ENCODE measurements at regions not wholly inside any gene's neighbourhood (a gene's known extent, or its start where the extent isn't known, plus 50 kb on each side); places are given as distances from the start of the nearest gene placed in this dataset.
"Not testable (repeated sequence)": the region's sequence is repeated elsewhere in the genome, so short reads cannot be mapped to it uniquely, and the experiment has no call there.

DNA sequence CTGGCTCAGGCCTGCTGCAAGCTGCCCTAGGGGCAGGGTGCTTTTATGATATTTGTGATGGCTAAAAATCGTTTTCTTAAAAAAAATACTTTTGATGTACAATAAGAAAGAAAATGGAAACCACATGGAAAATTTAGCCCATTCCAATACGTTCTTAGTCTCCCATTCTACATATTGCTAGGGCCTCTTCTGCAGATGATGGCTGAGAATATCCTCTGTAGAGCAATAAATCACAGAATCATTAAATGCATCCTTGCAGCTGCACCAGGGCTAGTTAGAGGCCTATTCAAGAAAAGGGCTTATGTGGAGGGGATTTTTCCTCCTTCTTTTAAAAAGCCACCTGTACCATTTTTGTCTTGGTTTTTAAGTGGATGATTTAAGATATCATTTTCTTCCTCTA lies 97.6 kb upstream of the C1GALT1C1 start:
- intact Hi-C loops (cut with micrococcal nuclease), result no loop called here
- DNase-seq, result no peak
- ATAC-seq, result no peak

DNA sequence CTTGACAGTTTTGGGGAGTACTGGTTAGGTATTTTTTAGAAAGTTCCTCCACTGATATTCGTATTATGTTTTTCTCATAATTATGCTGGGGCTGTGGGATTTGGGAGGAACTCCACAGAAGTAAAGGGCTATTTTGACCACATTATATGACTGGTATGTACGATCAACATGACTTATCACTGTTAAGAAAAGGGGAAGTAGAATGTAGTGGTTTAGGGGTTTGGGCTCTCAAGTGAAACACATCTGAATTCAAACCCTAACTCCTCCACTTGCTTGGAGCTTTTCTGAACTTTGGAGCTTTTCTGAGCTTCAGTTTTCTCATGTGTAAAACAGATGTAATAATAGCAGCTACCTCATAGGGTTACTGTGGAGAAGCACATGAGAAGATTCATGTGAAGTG lies 96.4 kb upstream of the C1GALT1C1 start:
- no peak for DNase-seq
- ATAC-seq, result no peak
- intact Hi-C loops (cut with micrococcal nuclease), result no loop called here

DNA sequence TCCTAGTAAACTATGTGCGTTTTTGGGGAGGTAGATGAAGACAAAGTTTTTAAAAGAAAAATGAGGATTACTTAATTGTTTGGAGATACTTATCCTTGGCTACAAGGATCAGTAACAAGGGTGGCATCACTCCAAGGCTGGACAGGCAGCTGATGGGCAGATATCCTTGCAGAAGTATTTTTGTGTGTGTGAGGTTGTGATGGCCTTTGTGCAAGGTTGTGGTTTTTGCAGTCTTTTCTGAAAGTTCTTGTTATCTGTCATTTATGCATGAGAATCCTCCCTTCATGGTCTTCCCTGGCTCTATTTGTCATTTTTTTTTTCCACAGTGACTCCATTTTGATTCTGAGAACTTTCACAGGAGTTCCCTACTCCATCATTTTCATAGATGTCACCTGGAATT lies 96.0 kb upstream of the C1GALT1C1 start:
- no peak for ATAC-seq
- DNase-seq, result no peak
- intact Hi-C loops (cut with micrococcal nuclease), result no loop called here

GRCh38 chrX:120719622-120720021 lies 89.8 kb upstream of the C1GALT1C1 start:
- ATAC-seq (no peak), DNase-seq (no peak)
- intact Hi-C loops (cut with micrococcal nuclease), result no loop called here

DNA sequence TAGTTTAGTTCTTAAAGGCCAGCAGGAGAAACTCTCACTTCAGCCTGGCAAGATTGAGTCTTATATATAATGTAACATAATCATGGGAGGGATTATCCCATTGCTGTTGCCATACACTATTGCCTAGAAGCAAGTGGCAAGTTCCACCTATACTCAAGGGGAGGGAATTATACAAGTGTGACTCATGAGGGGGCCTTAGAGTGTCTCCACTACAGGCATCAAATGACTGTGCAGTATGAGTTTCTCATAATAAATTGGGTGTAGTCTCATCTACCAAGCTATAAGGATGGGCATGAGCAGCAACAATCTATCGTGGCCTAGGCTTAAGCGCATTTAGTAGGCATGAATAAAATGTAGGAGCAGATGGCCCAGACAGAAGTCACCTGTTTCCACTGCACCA lies 89.1 kb upstream of the C1GALT1C1 start:
- intact Hi-C loops (cut with micrococcal nuclease), result no loop called here
- DNase-seq (no peak), ATAC-seq (no peak)

DNA sequence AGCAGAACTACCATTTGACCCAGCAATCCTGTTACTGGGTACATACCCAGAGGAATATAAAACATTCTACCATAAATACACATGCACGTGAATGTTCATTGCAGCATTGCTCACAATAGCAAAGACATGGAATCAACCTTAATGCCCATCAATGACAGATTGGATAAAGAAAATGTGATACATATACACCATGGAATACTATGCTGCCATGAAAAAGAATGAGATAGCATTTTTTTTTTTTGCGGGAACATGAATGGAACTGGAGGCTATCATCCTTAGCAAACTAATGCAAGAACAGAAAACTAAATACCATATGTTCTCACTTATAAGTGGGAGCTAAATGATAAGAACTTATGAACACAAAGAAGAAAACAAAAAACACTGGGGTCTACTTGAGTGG lies 72.5 kb upstream of the C1GALT1C1 start:
- ATAC-seq; DNase-seq; intact Hi-C loops (cut with micrococcal nuclease): not testable (repeated sequence)

DNA sequence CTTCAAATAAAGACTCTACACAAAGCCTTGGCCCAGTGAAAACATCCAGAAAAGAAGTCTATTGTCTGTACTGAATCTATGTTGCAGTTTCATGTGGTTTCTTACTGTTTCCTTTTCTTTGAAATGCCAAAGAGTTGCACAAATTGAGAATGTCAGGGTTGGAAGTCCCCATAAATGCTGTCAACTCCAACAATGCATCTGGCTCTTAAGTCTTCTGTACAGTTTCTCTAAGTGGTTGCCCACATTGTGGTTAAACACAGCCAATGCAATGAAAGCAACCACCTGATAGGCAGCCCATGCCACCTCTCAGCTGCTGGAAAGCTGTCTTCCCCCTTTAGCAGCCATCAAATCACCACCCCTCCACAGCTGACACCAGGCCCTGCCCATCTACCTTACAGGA lies 67.2 kb upstream of the C1GALT1C1 start:
- ATAC-seq (no peak), DNase-seq (no peak)
- intact Hi-C loops (cut with micrococcal nuclease), result no loop called here

- no peak for ATAC-seq
- DNase-seq, result no peak
- intact Hi-C loops (cut with micrococcal nuclease), result no loop called here
Observed at GRCh38 chrX:120692319-120692718, 62.5 kb upstream of the C1GALT1C1 start.

GRCh38 chrX:120690941-120691340 lies 61.1 kb upstream of the C1GALT1C1 start:
- ATAC-seq (no peak), DNase-seq (no peak)
- intact Hi-C loops (cut with micrococcal nuclease), result no loop called here

DNA sequence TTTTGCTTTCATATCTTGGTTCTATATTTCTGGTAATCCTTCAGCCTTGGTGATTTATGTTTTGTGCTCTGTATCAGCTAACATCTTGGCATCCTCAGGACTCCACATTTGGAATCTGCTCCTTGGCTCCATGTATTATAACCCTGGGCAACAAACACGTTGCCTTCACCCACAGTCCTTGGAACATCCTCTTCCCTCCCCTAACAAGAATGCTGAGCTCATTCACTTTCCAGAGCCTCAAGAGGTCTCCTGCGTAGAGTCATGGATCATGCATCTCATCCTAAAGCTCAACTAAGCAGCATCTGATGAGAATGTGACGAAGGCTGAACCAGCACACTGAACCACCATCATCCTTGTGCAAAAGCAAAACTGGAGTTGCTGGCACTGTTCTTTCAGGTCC lies 60.5 kb upstream of the C1GALT1C1 start:
- DNase-seq (no peak), ATAC-seq (no peak)
- intact Hi-C loops (cut with micrococcal nuclease), result no loop called here

GRCh38 chrX:120680090-120680489 lies 50.2 kb upstream of the C1GALT1C1 start:
- intact Hi-C loops (cut with micrococcal nuclease), result no loop called here
- DNase-seq (no peak), ATAC-seq (no peak)

Measured in left ventricle myocardium superior (tissue), 1 donor.